Parathyroid adenoma (tissue), 2 donors: ENCODE measurements at regions not wholly inside any gene's neighbourhood (a gene's known extent, or its start where the extent isn't known, plus 50 kb on each side); places are given as distances from the start of the nearest gene placed in this dataset.

ENCODE experiments used
- H2AFZ ChIP-seq: fragments of 300-600 bp; sonication (generic); one replicate; pipeline ENCODE4 v1.7.0; 2017; ENCODE audit warnings: antibody characterized with exemption, mild to moderate bottlenecking
- H3K27ac ChIP-seq: fragments of 300-600 bp; sonication (generic); one replicate; pipeline ENCODE4 v1.7.0; 2017
- H3K27me3 ChIP-seq: fragments of 300-600 bp; sonication (generic); one replicate; pipeline ENCODE4 v1.7.0; 2017; ENCODE audit warnings: low read length; ENCODE audit not compliant: control insufficient read depth, insufficient read depth
- H3K36me3 ChIP-seq: fragments of 300-600 bp; sonication (generic); one replicate; pipeline ENCODE4 v1.7.0; 2017; ENCODE audit warnings: low read length; ENCODE audit not compliant: control insufficient read depth, insufficient read depth
- H3K4me1 ChIP-seq: fragments of 300-600 bp; sonication (generic); one replicate; pipeline ENCODE4 v1.7.0; 2017; ENCODE audit warnings: control low read depth
- H3K4me2 ChIP-seq: fragments of 300-600 bp; sonication (generic); one replicate; pipeline ENCODE4 v1.7.0; 2017; ENCODE audit warnings: low read length
- H3K4me3 ChIP-seq: fragments of 300-600 bp; sonication (generic); one replicate; pipeline ENCODE4 v1.7.0; 2017; ENCODE audit warnings: low read depth, low read length
- H3K79me2 ChIP-seq: fragments of 300-600 bp; sonication (generic); one replicate; pipeline ENCODE4 v1.7.0; 2017; ENCODE audit warnings: control low read depth
- H3K9ac ChIP-seq: fragments of 300-600 bp; sonication (generic); one replicate; pipeline ENCODE4 v1.7.0; 2017; ENCODE audit warnings: mild to moderate bottlenecking
- H3K9me3 ChIP-seq: fragments of 300-600 bp; sonication (generic); one replicate; pipeline ENCODE4 v1.7.0; 2017; ENCODE audit warnings: low read length; ENCODE audit not compliant: control insufficient read depth
- TF ChIP-seq, protein P1 (sequence below): fragments of 300-600 bp; sonication (generic); IDR thresholded peaks from one replicate; pipeline ENCODE4 v1.7.0; 2017; ENCODE audit warnings: antibody characterized with exemption, mild to moderate bottlenecking
- donor health status: primary hyperparathyroidism.

DNA sequence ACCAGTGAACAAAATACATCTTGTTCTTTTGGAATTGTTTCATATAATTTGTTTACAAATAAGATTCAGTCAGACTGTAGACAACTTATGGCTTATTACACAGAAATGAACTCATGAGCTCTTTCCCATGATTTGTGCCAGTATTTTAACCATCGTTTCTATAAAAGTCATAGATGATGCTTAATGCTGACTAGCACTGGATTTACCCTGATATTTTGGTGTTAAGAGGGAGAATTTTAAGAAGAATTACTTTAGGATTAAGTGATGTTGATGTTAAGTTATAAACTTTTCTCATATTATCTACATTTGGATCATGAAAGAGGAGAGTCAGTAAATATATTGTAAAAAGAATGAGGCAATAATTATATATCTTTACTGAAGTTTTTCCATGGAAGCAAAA, 162.7 kb downstream of the POSTN start:
- Histone ChIP-seq H3K27me3 (no peaks in the 10 kb centered on the region), H3K9me3 (no peaks in the 10 kb centered on the region), H3K4me3 (no peak overlapping the region), H3K4me1 (no peaks in the 10 kb centered on the region), H3K27ac (no peak overlapping the region), H3K4me2 (no peak overlapping the region), H2AFZ (no peak overlapping the region), H3K79me2 (no peaks in the 10 kb centered on the region), H3K36me3 (no peaks in the 10 kb centered on the region), H3K9ac (no peak overlapping the region)
- TF ChIP-seq, protein P1, sequence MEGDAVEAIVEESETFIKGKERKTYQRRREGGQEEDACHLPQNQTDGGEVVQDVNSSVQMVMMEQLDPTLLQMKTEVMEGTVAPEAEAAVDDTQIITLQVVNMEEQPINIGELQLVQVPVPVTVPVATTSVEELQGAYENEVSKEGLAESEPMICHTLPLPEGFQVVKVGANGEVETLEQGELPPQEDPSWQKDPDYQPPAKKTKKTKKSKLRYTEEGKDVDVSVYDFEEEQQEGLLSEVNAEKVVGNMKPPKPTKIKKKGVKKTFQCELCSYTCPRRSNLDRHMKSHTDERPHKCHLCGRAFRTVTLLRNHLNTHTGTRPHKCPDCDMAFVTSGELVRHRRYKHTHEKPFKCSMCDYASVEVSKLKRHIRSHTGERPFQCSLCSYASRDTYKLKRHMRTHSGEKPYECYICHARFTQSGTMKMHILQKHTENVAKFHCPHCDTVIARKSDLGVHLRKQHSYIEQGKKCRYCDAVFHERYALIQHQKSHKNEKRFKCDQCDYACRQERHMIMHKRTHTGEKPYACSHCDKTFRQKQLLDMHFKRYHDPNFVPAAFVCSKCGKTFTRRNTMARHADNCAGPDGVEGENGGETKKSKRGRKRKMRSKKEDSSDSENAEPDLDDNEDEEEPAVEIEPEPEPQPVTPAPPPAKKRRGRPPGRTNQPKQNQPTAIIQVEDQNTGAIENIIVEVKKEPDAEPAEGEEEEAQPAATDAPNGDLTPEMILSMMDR = no peak

DNA sequence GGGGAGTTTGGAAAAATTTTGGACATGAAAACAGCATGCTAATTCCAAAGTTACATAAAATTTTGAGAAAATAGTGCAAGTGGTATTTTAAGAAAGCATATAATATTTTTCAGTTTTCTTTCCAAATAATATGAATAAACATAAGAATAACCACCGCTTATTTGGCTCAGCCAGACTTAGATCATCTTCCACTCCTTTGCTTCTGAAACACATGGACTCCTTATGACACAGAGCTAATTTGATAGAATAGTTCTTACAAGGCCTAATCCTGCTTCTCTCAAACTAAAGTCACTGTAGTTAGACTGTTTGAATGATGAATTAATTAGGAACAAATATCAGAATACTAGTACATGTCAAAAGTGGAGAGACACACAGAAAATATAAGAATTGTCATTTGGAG, 165.5 kb downstream of the POSTN start:
- no peaks in the 10 kb centered on the region for H3K27me3 ChIP-seq
- no peaks in the 10 kb centered on the region for H3K9me3 ChIP-seq
- no peaks in the 10 kb centered on the region for H3K79me2 ChIP-seq
- no peaks in the 10 kb centered on the region for H3K4me1 ChIP-seq
- no peaks in the 10 kb centered on the region for H3K36me3 ChIP-seq
- no peak overlapping the region for H3K4me2 ChIP-seq
- TF ChIP-seq, protein P1 = no peak
- no peak overlapping the region for H3K9ac ChIP-seq
- no peak overlapping the region for H2AFZ ChIP-seq
- no peak overlapping the region for H3K27ac ChIP-seq
- no peak overlapping the region for H3K4me3 ChIP-seq

DNA sequence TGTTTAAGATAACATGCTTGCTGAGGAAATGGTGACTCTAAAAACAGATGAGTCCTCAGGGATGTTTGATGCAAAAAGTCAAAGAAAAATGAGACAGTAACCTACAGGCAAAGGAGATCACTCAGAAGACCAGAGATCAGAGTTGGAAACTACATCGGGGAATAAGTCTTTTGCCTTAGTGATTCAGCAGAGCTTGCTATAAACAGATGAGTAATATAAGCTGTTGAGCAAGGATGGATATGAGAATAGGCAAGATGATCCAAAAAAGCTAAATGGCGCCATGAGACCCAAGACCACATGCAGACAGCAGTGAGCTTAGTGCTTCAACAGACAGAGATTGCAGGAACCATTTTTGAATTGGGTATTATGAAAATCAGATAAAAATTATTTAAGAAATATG, 168.6 kb downstream of the POSTN start:
- H3K27ac ChIP-seq = no peak overlapping the region
- H3K4me1 ChIP-seq = no peaks in the 10 kb centered on the region
- no peaks in the 10 kb centered on the region for H3K79me2 ChIP-seq
- H3K27me3 ChIP-seq = no peaks in the 10 kb centered on the region
- TF ChIP-seq, protein P1 = no peak
- no peaks in the 10 kb centered on the region for H3K9me3 ChIP-seq
- H3K4me2 ChIP-seq = no peak overlapping the region
- H3K9ac ChIP-seq = no peak overlapping the region
- H3K36me3 ChIP-seq = no peaks in the 10 kb centered on the region
- no peak overlapping the region for H3K4me3 ChIP-seq
- no peak overlapping the region for H2AFZ ChIP-seq

DNA sequence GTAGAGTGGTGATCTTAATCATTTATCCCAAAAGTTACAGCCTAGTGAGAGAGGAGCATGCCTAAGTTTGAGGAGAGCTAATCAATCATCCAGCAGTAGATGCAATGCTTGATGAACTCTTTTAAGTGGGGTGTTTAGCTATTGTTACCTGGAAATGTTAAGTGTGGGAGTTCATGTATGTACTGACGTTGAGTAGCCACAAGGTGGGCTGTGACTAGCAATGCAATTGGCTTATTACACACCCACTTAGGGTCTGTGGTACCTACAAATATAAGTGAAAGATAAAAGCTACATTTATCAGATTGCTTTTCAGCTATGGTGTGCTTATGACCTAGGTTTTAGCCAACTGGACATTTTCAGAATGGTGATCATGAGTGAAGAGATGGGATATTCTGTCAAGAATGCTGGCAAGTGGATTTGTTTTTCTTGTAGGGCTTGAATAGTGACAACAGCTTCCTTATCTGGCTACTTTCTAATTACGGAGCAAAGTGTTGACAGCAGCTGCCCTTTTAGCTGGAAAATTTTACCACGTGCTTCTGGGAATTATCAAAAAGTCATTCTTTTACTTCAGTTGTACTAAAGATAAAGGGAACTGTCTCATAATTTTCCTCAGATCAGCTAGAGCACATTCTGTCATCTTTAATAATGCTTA, 170.6 kb downstream of the POSTN start:
- no peak overlapping the region for H3K9ac ChIP-seq
- TF ChIP-seq, protein P1 = no peak
- H3K4me1 ChIP-seq = no peaks in the 10 kb centered on the region
- no peaks in the 10 kb centered on the region for H3K36me3 ChIP-seq
- H3K79me2 ChIP-seq = no peaks in the 10 kb centered on the region
- no peak overlapping the region for H3K4me2 ChIP-seq
- no peak overlapping the region for H2AFZ ChIP-seq
- H3K27me3 ChIP-seq = no peaks in the 10 kb centered on the region
- no peak overlapping the region for H3K4me3 ChIP-seq
- H3K9me3 ChIP-seq = no peaks in the 10 kb centered on the region
- no peak overlapping the region for H3K27ac ChIP-seq

DNA sequence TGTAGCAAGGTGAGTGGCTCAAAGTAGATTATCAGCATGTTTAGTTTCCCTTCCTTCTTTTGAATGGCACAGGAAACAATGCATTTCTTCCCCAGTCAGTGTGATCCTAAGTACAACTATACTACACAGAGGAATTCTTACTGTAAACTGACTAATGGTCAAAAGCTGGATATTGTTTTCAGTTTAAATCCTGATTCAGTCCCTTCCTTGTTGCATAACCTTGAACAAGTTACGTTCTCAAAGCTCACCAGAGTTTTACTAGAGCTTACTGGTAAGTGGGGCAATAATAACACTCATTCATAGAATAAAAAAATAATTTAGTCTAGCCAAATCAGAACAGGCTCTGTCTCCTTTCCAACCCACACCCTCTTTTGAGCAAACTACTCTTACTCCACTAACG, 180.1 kb downstream of the POSTN start:
- H3K4me3 ChIP-seq = no peak overlapping the region
- no peak overlapping the region for H3K27ac ChIP-seq
- H3K27me3 ChIP-seq = no peaks in the 10 kb centered on the region
- H3K4me2 ChIP-seq = no peak overlapping the region
- no peak overlapping the region for H2AFZ ChIP-seq
- no peak overlapping the region for H3K9ac ChIP-seq
- no peaks in the 10 kb centered on the region for H3K9me3 ChIP-seq
- H3K79me2 ChIP-seq = no peaks in the 10 kb centered on the region
- TF ChIP-seq, protein P1 = no peak
- no peaks in the 10 kb centered on the region for H3K4me1 ChIP-seq
- no peaks in the 10 kb centered on the region for H3K36me3 ChIP-seq
